C4-2B (cell line): ENCODE measurements at regions not wholly inside any gene's neighbourhood (a gene's known extent, or its start where the extent isn't known, plus 50 kb on each side); places are given as distances from the start of the nearest gene placed in this dataset.

Experiments
- H3K27ac ChIP-seq: fragments of 450-650 bp; 2 replicates; pipeline ENCODE4 v1.5.1; 2017
- CTCF ChIP-seq: fragments of 450-650 bp; conservative IDR thresholded peaks from 2 replicates; pipeline ENCODE4 v1.5.1; 2017; ENCODE audit warnings: mild to moderate bottlenecking
- ZFX ChIP-seq: fragments of 450-650 bp; IDR thresholded peaks from 2 replicates; pipeline ENCODE4 v1.6.1; 2017

GRCh38 chr2:224141304-224141703 lies 102.2 kb upstream of the SERPINE2 start:
- TF ChIP-seq ZFX (no peak), CTCF (no peak)
- H3K27ac ChIP-seq = no peak overlapping the region

GRCh38 chr2:224137208-224137607 lies 98.1 kb upstream of the SERPINE2 start:
- TF ChIP-seq CTCF (no peak), ZFX (no peak)
- H3K27ac ChIP-seq = no peak overlapping the region

GRCh38 chr2:224136396-224136795 lies 97.3 kb upstream of the SERPINE2 start:
- H3K27ac ChIP-seq = no peak overlapping the region
- TF ChIP-seq ZFX (no peak), CTCF (no peak)

- TF ChIP-seq ZFX (no peak), CTCF (no peak)
- no peak overlapping the region for H3K27ac ChIP-seq
Observed at GRCh38 chr2:224135881-224136280, 96.8 kb upstream of the SERPINE2 start.

GRCh38 chr2:224134003-224134734 lies 95.1 kb upstream of the SERPINE2 start:
- no peak overlapping the region for H3K27ac ChIP-seq
- TF ChIP-seq CTCF (no peak), ZFX (no peak)

- H3K27ac ChIP-seq = no peak overlapping the region
- TF ChIP-seq CTCF (no peak), ZFX (no peak)
Observed at GRCh38 chr2:224133387-224133786, 94.3 kb upstream of the SERPINE2 start.

GRCh38 chr2:224127871-224128501 lies 88.9 kb upstream of the SERPINE2 start:
- no peak for TF ChIP-seq ZFX
- no peak overlapping the region for H3K27ac ChIP-seq

- TF ChIP-seq CTCF (no peak), ZFX (no peak)
- H3K27ac ChIP-seq = no peak overlapping the region
Observed at GRCh38 chr2:224126440-224126839, 87.4 kb upstream of the SERPINE2 start.
